GM23248 (cell line): ENCODE measurements at regions not wholly inside any gene's neighbourhood (a gene's known extent, or its start where the extent isn't known, plus 50 kb on each side); places are given as distances from the start of the nearest gene placed in this dataset.
"Not testable (repeated sequence)": the region's sequence is repeated elsewhere in the genome, so short reads cannot be mapped to it uniquely, and the experiment has no call there.

Experiments used
- DNase-seq: peaks from one replicate; pipeline ENCODE4 v3.0.0-alpha.2; 2015
- H2AFZ ChIP-seq: fragments of 200-600 bp; sonication (generic); 2 replicates; pipeline ENCODE4 v1.6.1; 2016; ENCODE audit warnings: antibody characterized with exemption
- H3F3A ChIP-seq: fragments of 200-600 bp; sonication (generic); 2 replicates; pipeline ENCODE4 v1.6.1; 2016; ENCODE audit warnings: mild to moderate bottlenecking, antibody characterized with exemption, mixed run types; ENCODE audit not compliant: insufficient read depth
- H3K27ac ChIP-seq: fragments of 200-600 bp; sonication (generic); 2 replicates; pipeline ENCODE4 v1.5.1; 2016; ENCODE audit warnings: mild to moderate bottlenecking
- H3K27me3 ChIP-seq: fragments of 200-600 bp; sonication (generic); replicated peaks from 2 replicates; pipeline ENCODE4 v1.6.1; 2016; ENCODE audit warnings: mild to moderate bottlenecking; ENCODE audit not compliant: insufficient read depth
- H3K36me3 ChIP-seq: fragments of 200-600 bp; sonication (generic); 2 replicates; pipeline ENCODE4 v1.6.1; 2016; ENCODE audit warnings: low read depth, mild to moderate bottlenecking
- H3K4me1 ChIP-seq: fragments of 200-600 bp; sonication (generic); 2 replicates; pipeline ENCODE4 v1.6.1; 2016; ENCODE audit warnings: mild to moderate bottlenecking; ENCODE audit not compliant: insufficient read depth
- H3K4me2 ChIP-seq: fragments of 200-600 bp; sonication (generic); one replicate; pipeline ENCODE4 v1.6.1; 2016; ENCODE audit warnings: mild to moderate bottlenecking; ENCODE audit not compliant: unreplicated experiment
- H3K4me3 ChIP-seq: fragments of 200-600 bp; sonication (generic); 2 replicates; pipeline ENCODE4 v1.5.1; 2016; ENCODE audit warnings: mild to moderate bottlenecking
- H3K79me2 ChIP-seq: fragments of 200-600 bp; sonication (generic); 2 replicates; pipeline ENCODE4 v1.6.1; 2016; ENCODE audit warnings: mild to moderate bottlenecking; ENCODE audit not compliant: insufficient read depth
- H3K9ac ChIP-seq: fragments of 200-600 bp; sonication (generic); 2 replicates; pipeline ENCODE4 v1.6.1; 2016; ENCODE audit warnings: mild to moderate bottlenecking
- H3K9me2 ChIP-seq: fragments of 200-600 bp; sonication (generic); 2 replicates; pipeline ENCODE4 v1.6.1; 2016; ENCODE audit warnings: mixed run types, mild to moderate bottlenecking, moderate library complexity; ENCODE audit not compliant: insufficient read depth
- H3K9me3 ChIP-seq: fragments of 200-600 bp; sonication (generic); one replicate; pipeline ENCODE4 v1.6.1; 2017; ENCODE audit warnings: low read depth
- H4K20me1 ChIP-seq: fragments of 200-600 bp; sonication (generic); 2 replicates; pipeline ENCODE4 v1.6.0; 2016; ENCODE audit not compliant: insufficient read depth
- EZH2 ChIP-seq: fragments of 200-600 bp; sonication (generic); IDR thresholded peaks from 2 replicates; pipeline ENCODE4 v1.6.1; 2018; ENCODE audit warnings: antibody characterized with exemption, mild to moderate bottlenecking; ENCODE audit not compliant: insufficient read depth, poor library complexity, severe bottlenecking
- EZH2phosphoT487 ChIP-seq: fragments of 200-600 bp; sonication (generic); IDR thresholded peaks from 2 replicates; pipeline ENCODE4 v1.6.1; 2018; ENCODE audit warnings: antibody characterized with exemption, moderate library complexity, mild to moderate bottlenecking, low read depth; ENCODE audit not compliant: insufficient read depth
- WGBS, 2 experiments: methylation state at CpG; one replicate each; pipeline ENCODE4 v1.1.6; 2015 to 2017; ENCODE audit warnings: low lambda C conversion rate in 2 of 2, low coverage in 1 of 2; ENCODE audit errors: missing lambda C conversion rate in 2 of 2; 5-methylcytosine and 5-hydroxymethylcytosine counted together
- in situ Hi-C: fragments of 300-500 bp; cut with MboI; formaldehyde crosslinking; loops from 2 replicates; pipeline ENCODE4 v1.15.0; 2020

DNA sequence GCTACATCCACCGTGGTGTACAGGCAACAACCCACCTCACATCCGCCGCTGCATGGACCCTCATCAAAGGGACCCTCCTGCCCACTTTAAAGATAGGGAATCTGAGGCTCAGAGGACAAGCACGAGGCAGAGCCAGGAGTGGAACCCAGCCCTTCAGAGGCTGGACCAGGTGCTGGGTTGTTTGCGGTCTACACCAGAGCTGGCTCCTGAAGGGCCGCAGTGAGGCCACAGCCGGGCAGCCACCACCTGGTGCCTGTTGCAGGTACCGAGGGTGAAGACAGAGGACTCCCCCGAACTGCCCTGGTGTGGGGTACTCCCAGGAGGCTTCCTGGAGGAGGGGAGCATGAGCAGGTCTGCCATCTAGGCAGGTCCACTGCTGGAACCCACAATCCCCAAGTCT is 78.8 kb downstream of the DHCR7 start:
- Histone ChIP-seq H3K4me3 (no peak overlapping the region), H3K79me2 (no peaks in the 10 kb centered on the region), H4K20me1 (no peaks in the 10 kb centered on the region), H3K36me3 (no peaks in the 10 kb centered on the region), H3K4me2 (no peak overlapping the region), H3K9me2 (no peaks in the 10 kb centered on the region), H3K27me3 (peaks cover 7% of the 10 kb centered on the region; the same call in 1 of the 2 replicates), H3K9me3 (no peaks in the 10 kb centered on the region), H3F3A (no peaks in the 10 kb centered on the region), H2AFZ (no peak overlapping the region), H3K4me1 (no peaks in the 10 kb centered on the region), H3K9ac (no peak overlapping the region), H3K27ac (no peak overlapping the region)
- in situ Hi-C loops = no loop called here
- 58 to 61% methylated on average over 9 of the region's 9 CpGs for WGBS, 2 experiments
- DNase-seq = no peak
- TF ChIP-seq EZH2phosphoT487 (no peak), EZH2 (no peak)

DNA sequence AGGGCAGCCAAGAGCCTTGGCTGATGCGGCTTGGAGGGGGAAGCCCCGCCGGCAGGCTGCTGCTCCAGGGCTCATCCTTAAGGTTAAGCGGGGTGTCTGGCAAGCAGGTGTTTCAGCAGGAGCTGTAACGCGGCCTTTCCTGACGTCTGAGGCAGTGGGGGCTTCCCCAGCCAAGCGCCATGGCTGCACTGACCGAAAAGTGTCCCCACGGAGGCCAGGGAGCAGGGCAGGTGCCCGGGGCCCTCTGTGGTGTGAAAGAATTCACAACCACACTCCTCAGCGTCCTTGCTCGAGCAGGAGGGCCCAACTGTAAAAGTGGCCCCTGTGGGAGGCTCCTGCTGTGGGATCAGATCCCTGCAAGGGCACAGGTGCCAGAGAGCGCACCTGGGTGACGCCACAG is 79.2 kb downstream of the DHCR7 start:
- H3K9me3 ChIP-seq = no peaks in the 10 kb centered on the region
- WGBS, 2 experiments = 24% methylated on average over 15 of the region's 15 CpGs
- TF ChIP-seq EZH2phosphoT487 = no peak
- TF ChIP-seq EZH2 = no peak
- no peak overlapping the region for H3K9ac ChIP-seq
- in situ Hi-C loops = no loop called here
- H2AFZ ChIP-seq = no peak overlapping the region
- H3K9me2 ChIP-seq = no peaks in the 10 kb centered on the region
- H3K4me1 ChIP-seq = no peaks in the 10 kb centered on the region
- DNase-seq = no peak
- no peaks in the 10 kb centered on the region for H3K79me2 ChIP-seq
- no peak overlapping the region for H3K27ac ChIP-seq
- H3K4me2 ChIP-seq = no peak overlapping the region
- peaks cover 6% of the 10 kb centered on the region; the same call in 1 of the 2 replicates for H3K27me3 ChIP-seq
- no peaks in the 10 kb centered on the region for H3F3A ChIP-seq
- no peaks in the 10 kb centered on the region for H4K20me1 ChIP-seq
- no peak overlapping the region for H3K4me3 ChIP-seq
- H3K36me3 ChIP-seq = no peaks in the 10 kb centered on the region

DNA sequence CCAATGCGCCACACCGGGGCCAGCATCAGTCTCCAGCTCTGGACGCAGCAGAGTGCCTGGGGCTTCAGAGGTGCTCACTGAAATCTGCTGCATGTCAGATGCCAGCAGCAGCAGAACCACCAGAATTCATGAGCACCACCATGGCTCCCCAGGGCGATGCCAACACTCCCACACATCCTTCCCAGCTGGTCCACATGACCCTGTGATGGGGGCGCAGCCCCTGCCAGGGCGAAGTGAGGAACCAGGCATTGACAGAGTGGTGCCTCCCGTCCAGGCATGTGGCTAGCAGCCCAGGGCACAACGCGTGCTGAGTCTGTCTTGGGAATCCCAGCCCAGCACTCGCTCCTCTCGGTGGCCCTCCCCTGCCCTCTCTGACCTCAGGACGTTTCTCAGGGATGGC is 80.4 kb downstream of the DHCR7 start:
- in situ Hi-C loops = no loop called here
- H3K9ac ChIP-seq = no peak overlapping the region
- WGBS, 2 experiments = 47 to 62% methylated on average over 12 of the region's 12 CpGs
- TF ChIP-seq EZH2 (no peak), EZH2phosphoT487 (no peak)
- no peak overlapping the region for H3K4me2 ChIP-seq
- no peak overlapping the region for H3K27ac ChIP-seq
- H3K79me2 ChIP-seq = no peaks in the 10 kb centered on the region
- DNase-seq = no peak
- no peaks in the 10 kb centered on the region for H3K9me3 ChIP-seq
- no peak overlapping the region for H3K4me3 ChIP-seq
- H4K20me1 ChIP-seq = no peaks in the 10 kb centered on the region
- no peaks in the 10 kb centered on the region for H3K36me3 ChIP-seq
- no peaks in the 10 kb centered on the region for H3K9me2 ChIP-seq
- H2AFZ ChIP-seq = no peak overlapping the region
- no peaks in the 10 kb centered on the region; the same call in 1 of the 2 replicates for H3K27me3 ChIP-seq
- H3F3A ChIP-seq = no peaks in the 10 kb centered on the region
- no peaks in the 10 kb centered on the region for H3K4me1 ChIP-seq

DNA sequence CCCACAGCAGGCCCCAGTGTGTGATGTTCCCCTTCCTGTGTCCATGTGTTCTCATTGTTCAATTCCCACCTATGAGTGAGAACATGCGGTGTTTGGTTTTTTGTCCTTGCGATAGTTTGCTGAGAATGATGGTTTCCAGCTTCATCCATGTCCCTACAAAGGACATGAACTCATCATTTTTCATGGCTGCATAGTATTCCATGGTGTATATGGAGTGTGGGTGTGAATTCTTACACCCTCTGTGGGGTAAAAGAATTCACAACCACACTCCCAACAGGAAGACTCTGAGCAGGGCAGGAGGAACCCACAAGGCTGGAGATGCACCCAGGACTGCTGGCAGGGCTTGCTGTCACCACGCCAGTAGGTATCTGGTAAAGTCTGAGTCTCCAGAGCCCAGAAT is 80.9 kb downstream of the DHCR7 start:
- H3K4me1 ChIP-seq, H3K9me3 ChIP-seq, H2AFZ ChIP-seq, in situ Hi-C loops, H3K9ac ChIP-seq, H3K4me2 ChIP-seq, H4K20me1 ChIP-seq, H3K9me2 ChIP-seq, H3K79me2 ChIP-seq, DNase-seq, H3K27me3 ChIP-seq, H3K36me3 ChIP-seq, H3F3A ChIP-seq, H3K4me3 ChIP-seq, H3K27ac ChIP-seq: not testable (repeated sequence)
- WGBS, 2 experiments = 66 to 69% methylated on average over 1 to 3 of the region's 3 CpGs

DNA sequence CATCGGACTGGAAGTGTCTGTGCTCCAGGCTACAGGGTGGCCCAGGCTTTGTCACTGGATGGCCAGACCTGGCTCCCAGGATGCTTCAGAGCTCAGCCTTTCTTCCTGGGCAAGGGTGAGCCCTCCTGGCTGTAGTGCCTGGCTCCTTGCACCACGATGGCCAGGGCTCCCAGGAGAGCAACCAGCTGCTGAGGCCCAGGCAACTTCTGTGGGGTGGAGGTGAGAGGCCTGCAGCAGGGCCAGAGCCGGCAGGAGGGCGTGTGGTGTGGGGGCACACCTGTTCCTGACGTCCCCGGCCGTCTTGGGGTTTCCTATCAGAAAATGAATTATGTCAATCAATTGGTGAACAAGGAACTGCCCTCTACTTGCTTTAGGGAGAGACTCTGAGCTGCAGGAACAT is 82.1 kb downstream of the DHCR7 start:
- H3K27me3 ChIP-seq = no peaks in the 10 kb centered on the region; the same call in 1 of the 2 replicates
- TF ChIP-seq EZH2phosphoT487 (no peak), EZH2 (no peak)
- H3K79me2 ChIP-seq = no peaks in the 10 kb centered on the region
- H3K4me3 ChIP-seq = no peak overlapping the region
- H3K4me2 ChIP-seq = no peak overlapping the region
- no peaks in the 10 kb centered on the region for H3K9me3 ChIP-seq
- H3K27ac ChIP-seq = no peak overlapping the region
- no peaks in the 10 kb centered on the region for H3K36me3 ChIP-seq
- no peaks in the 10 kb centered on the region for H3K4me1 ChIP-seq
- H4K20me1 ChIP-seq = no peaks in the 10 kb centered on the region
- H3F3A ChIP-seq = no peaks in the 10 kb centered on the region
- in situ Hi-C loops = no loop called here
- DNase-seq = no peak
- no peaks in the 10 kb centered on the region for H3K9me2 ChIP-seq
- H2AFZ ChIP-seq = no peak overlapping the region
- 31 to 45% methylated on average over 7 of the region's 7 CpGs for WGBS, 2 experiments
- H3K9ac ChIP-seq = no peak overlapping the region
